OCI-LY1 (cell line): ENCODE measurements at regions not wholly inside any gene's neighbourhood (a gene's known extent, or its start where the extent isn't known, plus 50 kb on each side); places are given as distances from the start of the nearest gene placed in this dataset.

Source experiments
- CTCF ChIP-seq: fragments of 200-600 bp; sonication (generic), shearing (Covaris generic); IDR thresholded peaks from 2 replicates; pipeline ENCODE4 v1.5.1; 2017; ENCODE audit warnings: mild to moderate bottlenecking, antibody characterized with exemption, low read length, moderate library complexity, mixed read lengths
- EZH2 ChIP-seq: fragments of 200-600 bp; sonication (generic), shearing (Covaris generic); IDR thresholded peaks from 2 replicates; pipeline ENCODE4 v1.8.0; 2017; ENCODE audit warnings: borderline replicate concordance, mixed run types, mild to moderate bottlenecking, antibody characterized with exemption, low read length, moderate library complexity, mixed read lengths

- no peak for TF ChIP-seq CTCF
- no peak for TF ChIP-seq EZH2
Measured at GRCh38 chr20:7361321-7361720, 578.9 kb downstream of the HAO1 start.
